H1 (cell line): ENCODE measurements at regions not wholly inside any gene's neighbourhood (a gene's known extent, or its start where the extent isn't known, plus 50 kb on each side); places are given as distances from the start of the nearest gene placed in this dataset.

Experiments used
- ASH2L ChIP-seq: fragments of 200-600, 300-600 bp; sonication (generic); IDR thresholded peaks from one replicate; pipeline ENCODE4 v1.7.1; 2017; ENCODE audit warnings: low read length
- CBX5 ChIP-seq: fragments of 300-800, 300-1000 bp; sonication (generic); IDR thresholded peaks from 2 replicates; pipeline ENCODE4 v1.7.1; 2016; ENCODE audit warnings: antibody characterized with exemption, low read length, low read depth
- CEBPB ChIP-seq: IDR thresholded peaks from 2 replicates; pipeline ENCODE4 v1.6.1; 2012; ENCODE audit warnings: low read depth, low read length
- CHD7 ChIP-seq: fragments of 300-600 bp; sonication (generic); IDR thresholded peaks from 2 replicates; pipeline ENCODE4 v1.7.1; 2012; ENCODE audit warnings: low read length, moderate library complexity, mild to moderate bottlenecking, inconsistent platforms; ENCODE audit not compliant: insufficient replicate concordance
- EP300 ChIP-seq, 2 experiments: IDR thresholded peaks; 1 replicate in 1 of 2; 2 replicates in 1 of 2; pipeline ENCODE4 v1.6.1; 2011 to 2012; ENCODE audit warnings: low read depth in 2 of 2, low read length in 2 of 2, mild to moderate bottlenecking in 2 of 2, borderline replicate concordance in 1 of 2, inconsistent platforms in 1 of 2, moderate library complexity in 1 of 2
- KDM5A ChIP-seq: fragments of 200-600 bp; IDR thresholded peaks from 2 replicates; pipeline ENCODE4 v1.7.1; 2012; ENCODE audit warnings: mild to moderate bottlenecking, low read length, inconsistent platforms, mixed read lengths
- POU5F1 ChIP-seq: IDR thresholded peaks from 2 replicates; pipeline ENCODE4 v1.6.1; 2011; ENCODE audit warnings: low read depth, mild to moderate bottlenecking, low read length, moderate library complexity
- RBBP5 ChIP-seq: IDR thresholded peaks from 2 replicates; pipeline ENCODE4 v1.7.1; 2012; ENCODE audit warnings: low read depth, mild to moderate bottlenecking, inconsistent platforms, low read length, moderate library complexity, borderline replicate concordance
- RFX5 ChIP-seq: IDR thresholded peaks from 2 replicates; pipeline ENCODE4 v1.6.1; 2011; ENCODE audit warnings: low read depth, low read length, improper control_type of control experiment, borderline replicate concordance
- SIN3A ChIP-seq, 2 experiments: IDR thresholded peaks in 1 of 2; conservative IDR thresholded peaks in 1 of 2; 2 replicates each; pipeline ENCODE4 v1.6.1; 2011 to 2012; ENCODE audit warnings: low read length in 2 of 2, improper control_type of control experiment in 1 of 2, low read depth in 1 of 2, mild to moderate bottlenecking in 1 of 2
- SUZ12 ChIP-seq: fragments of 200-600 bp; sonication (generic); IDR thresholded peaks from 2 replicates; pipeline ENCODE4 v1.6.1; 2012; ENCODE audit warnings: mild to moderate bottlenecking, inconsistent platforms, low read length, moderate library complexity, mixed read lengths

GRCh38 chr10:131746241-131746711 is 154.5 kb upstream of the PPP2R2D start (continued):
- TF ChIP-seq CHD7: no peak
- no peak for TF ChIP-seq POU5F1
- TF ChIP-seq CBX5: no peak
- no peak for TF ChIP-seq EP300 (IDR thresholded peaks at IDR 0.05; ENCODE audit: borderline replicate concordance in 1 of 2, low read depth in 2 of 2, low read length in 2 of 2)
- no peak for TF ChIP-seq RBBP5
- no peak for TF ChIP-seq KDM5A
- no peak for TF ChIP-seq SIN3A (conservative IDR thresholded peaks at IDR 0.05 in 1 of 2, IDR thresholded peaks at IDR 0.05 in 1 of 2; ENCODE audit: low read depth in 1 of 2, low read length in 2 of 2)
- no peak for TF ChIP-seq CEBPB
- TF ChIP-seq SUZ12: no peak
- TF ChIP-seq RFX5: no peak
- no peak for TF ChIP-seq ASH2L
